ENCODE measurements at regions not wholly inside any gene's neighbourhood (a gene's known extent, or its start where the extent isn't known, plus 50 kb on each side); places are given as distances from the start of the nearest gene placed in this dataset.

- DNase-seq (ENCODE audit: low read depth, low spot score), result peak; percentile 2
These were observed 325.4 kb upstream of the AGTR1 start for GRCh38 chr3:148372206-148372875.

- DNase-seq (ENCODE audit: low read depth, low spot score), result no peak
These were observed 323.7 kb upstream of the AGTR1 start for GRCh38 chr3:148373961-148374360.

GRCh38 chr3:148379763-148380382 is 317.8 kb upstream of the AGTR1 start:
- DNase-seq (ENCODE audit: low read depth, low spot score), result peak; percentile 68

- DNase-seq (ENCODE audit: low read depth, low spot score), result no peak
These were observed 316.7 kb upstream of the AGTR1 start for GRCh38 chr3:148381051-148381450.

- peak; percentile 4 for DNase-seq (ENCODE audit: low read depth, low spot score)
These were observed 307.8 kb upstream of the AGTR1 start for GRCh38 chr3:148389916-148390315.

GRCh38 chr3:148395821-148396220 is 301.9 kb upstream of the AGTR1 start:
- no peak for DNase-seq (ENCODE audit: low read depth, low spot score)

- no peak for DNase-seq (ENCODE audit: low read depth, low spot score)
These were observed 296.9 kb upstream of the AGTR1 start for GRCh38 chr3:148400754-148401153.

- no peak for DNase-seq (ENCODE audit: low read depth, low spot score)
These were observed 289.0 kb upstream of the AGTR1 start for GRCh38 chr3:148408667-148409066.

- DNase-seq (ENCODE audit: low read depth, low spot score), result no peak
These were observed 277.5 kb upstream of the AGTR1 start for GRCh38 chr3:148420242-148420641.

GRCh38 chr3:148428862-148429605 is 268.7 kb upstream of the AGTR1 start:
- no peak for DNase-seq (ENCODE audit: low read depth, low spot score)

GRCh38 chr3:148433665-148434064 is 264.0 kb upstream of the AGTR1 start:
- no peak for DNase-seq (ENCODE audit: low read depth, low spot score)

- no peak for DNase-seq (ENCODE audit: low read depth, low spot score)
These were observed 262.2 kb upstream of the AGTR1 start for GRCh38 chr3:148435534-148435933.

- DNase-seq (ENCODE audit: low read depth, low spot score), result no peak
These were observed 258.4 kb upstream of the AGTR1 start for GRCh38 chr3:148439254-148439822.

GRCh38 chr3:148441191-148441590 is 256.5 kb upstream of the AGTR1 start:
- DNase-seq (ENCODE audit: low read depth, low spot score), result no peak

- DNase-seq (ENCODE audit: low read depth, low spot score), result no peak
These were observed 246.9 kb upstream of the AGTR1 start for GRCh38 chr3:148450819-148451218.

- no peak for DNase-seq (ENCODE audit: low read depth, low spot score)
These were observed 245.7 kb upstream of the AGTR1 start for GRCh38 chr3:148451969-148452368.

GRCh38 chr3:148453781-148454191 is 243.9 kb upstream of the AGTR1 start:
- no peak for DNase-seq (ENCODE audit: low read depth, low spot score)

GRCh38 chr3:148455098-148455497 is 242.6 kb upstream of the AGTR1 start:
- no peak for DNase-seq (ENCODE audit: low read depth, low spot score)

- DNase-seq (ENCODE audit: low read depth, low spot score), result no peak
These were observed 239.8 kb upstream of the AGTR1 start for GRCh38 chr3:148457886-148458285.

GRCh38 chr3:148459931-148460513 is 237.7 kb upstream of the AGTR1 start:
- no peak for DNase-seq (ENCODE audit: low read depth, low spot score)

GRCh38 chr3:148460686-148461085 is 237.0 kb upstream of the AGTR1 start:
- DNase-seq (ENCODE audit: low read depth, low spot score), result no peak

- DNase-seq (ENCODE audit: low read depth, low spot score), result no peak
These were observed 233.5 kb upstream of the AGTR1 start for GRCh38 chr3:148464246-148464645.

Data from astrocyte of the hippocampus (primary cell).